K562 (cell line): ENCODE measurements at regions not wholly inside any gene's neighbourhood (a gene's known extent, or its start where the extent isn't known, plus 50 kb on each side); places are given as distances from the start of the nearest gene placed in this dataset.

Source experiments
- ATAC-seq: fragments of 200-7000 bp; cut with Tn5 transposase; 3 replicates; pipeline ENCODE4 v1.9.1; 2020; ENCODE audit warnings: moderate library complexity
- BruUV-seq: library from RNA; stranded (reverse); fragments of 400-500 nt; replicated peaks from 2 replicates; lab custom pipeline; 2021; lab: Mats Ljungman, UMichigan
- CTCF ChIA-PET: fragments of 300-600 bp; formaldehyde crosslinking; extraction: SDS; loops from one replicate; lab custom pipeline; 2021; ENCODE audit warnings: low intra/inter-chr PET ratio; lab: Yijun Ruan, JAX
- POLR2A ChIA-PET: fragments of 300-600, 350-650 bp; sonication (Branson Sonifier 250); formaldehyde crosslinking; extraction: SDS; loops from one replicate; lab custom pipeline; 2021; ENCODE audit warnings: antibody characterized with exemption, inconsistent platforms; lab: Yijun Ruan, JAX
- DNase-seq, 4 experiments: peaks; one replicate each; pipeline versions ENCODE4 v3.0.0 to v3.0.0-alpha.2; 2011 to 2018; ENCODE audit warnings: low spot score in 3 of 4, mixed read lengths in 3 of 4; ENCODE audit errors: extremely low read depth in 1 of 4
- FAIRE-seq: peaks from 2 replicates; lab custom pipeline; 2011; peaks lifted over from hg19 to GRCh38; lab: Jason Lieb, UNC
- H2AFZ ChIP-seq: 2 replicates; pipeline ENCODE4 v1.6.0; 2011; ENCODE audit warnings: low read depth, low read length, control low read depth, inconsistent platforms
- H3K27ac ChIP-seq: fragments of 200-600 bp; 3 replicates; pipeline ENCODE4 v1.8.0; 2011; ENCODE audit warnings: low read depth, mild to moderate bottlenecking, control low read depth, inconsistent platforms, low read length, moderate library complexity, mixed read lengths; ENCODE audit errors: extremely low read depth
- H3K27me3 ChIP-seq, 2 experiments: fragments of 300-600 bp in 1 of 2; 2 replicates in 1 of 2; 3 replicates in 1 of 2; pipeline versions ENCODE4 v1.6.0 to v1.8.0; 2011; ENCODE audit warnings: inconsistent platforms in 2 of 2, low read length in 2 of 2, mild to moderate bottlenecking in 1 of 2, mixed read lengths in 1 of 2, moderate library complexity in 1 of 2; ENCODE audit not compliant: control insufficient read depth in 2 of 2, insufficient read depth in 2 of 2
- H3K36me3 ChIP-seq: fragments of 300-600 bp; 3 replicates; pipeline ENCODE4 v1.8.0; 2011; ENCODE audit warnings: mild to moderate bottlenecking, low read length, inconsistent platforms; ENCODE audit not compliant: control insufficient read depth, insufficient read depth
- H3K4me1 ChIP-seq, 2 experiments: fragments of 200-600 bp in 1 of 2; replicated peaks in 1 of 2; 2 replicates in 1 of 2; 3 replicates in 1 of 2; pipeline versions ENCODE4 v1.5.1 to v1.8.0; 2011; ENCODE audit warnings: inconsistent platforms in 2 of 2, low read length in 2 of 2, mild to moderate bottlenecking in 1 of 2, mixed read lengths in 1 of 2, moderate library complexity in 1 of 2; ENCODE audit not compliant: control insufficient read depth in 2 of 2, insufficient read depth in 2 of 2
- H3K4me2 ChIP-seq: 2 replicates; pipeline ENCODE4 v1.6.1; 2011; ENCODE audit warnings: low read length, control low read depth, inconsistent platforms, mixed read lengths; ENCODE audit not compliant: insufficient read depth
- H3K4me3 ChIP-seq: fragments of 200-600 bp; sonication (generic), shearing (Covaris generic); 2 replicates; pipeline ENCODE4 v1.5.1; 2016; ENCODE audit warnings: control low read depth, inconsistent platforms
- H3K79me2 ChIP-seq: fragments of 200-600 bp; 3 replicates; pipeline ENCODE4 v1.8.0; 2011; ENCODE audit warnings: low read length, inconsistent platforms; ENCODE audit not compliant: control insufficient read depth, insufficient read depth
- H3K9ac ChIP-seq, 2 experiments: 2 replicates each; pipeline versions ENCODE4 v1.6.0 to v1.6.1; 2011; ENCODE audit warnings: low read depth in 2 of 2, low read length in 2 of 2, control low read depth in 1 of 2, inconsistent platforms in 1 of 2, mild to moderate bottlenecking in 1 of 2, mixed read lengths in 1 of 2; ENCODE audit not compliant: insufficient read depth in 1 of 2
- H3K9me1 ChIP-seq: one replicate; pipeline ENCODE4 v1.6.0; 2011; ENCODE audit warnings: inconsistent platforms, mild to moderate bottlenecking, low read length, moderate library complexity; ENCODE audit not compliant: control insufficient read depth, insufficient read depth
- H3K9me3 ChIP-seq: replicated peaks from 2 replicates; pipeline ENCODE4 v1.5.1; 2011; ENCODE audit warnings: low read depth, low read length, inconsistent platforms; ENCODE audit not compliant: control insufficient read depth, insufficient read depth
- H4K20me1 ChIP-seq: replicated peaks from 2 replicates; pipeline ENCODE4 v1.6.1; 2011; ENCODE audit warnings: low read length, inconsistent platforms, mixed read lengths; ENCODE audit not compliant: control insufficient read depth, insufficient read depth
- FOXP1 ChIP-seq: sonication (generic); formaldehyde crosslinking; IDR thresholded peaks from 2 replicates; pipeline ENCODE4 v1.8.0; 2022; ENCODE audit warnings: mild to moderate bottlenecking, missing genetic modification reagents
- MBD1 ChIP-seq: fragments of 250-450 bp; sonication (Bioruptor Pico); IDR thresholded peaks from 2 replicates; pipeline ENCODE4 v1.8.0; 2022; ENCODE audit warnings: inconsistent platforms
- MEIS2 ChIP-seq: fragments of 450-650 bp; IDR thresholded peaks from 2 replicates; pipeline ENCODE4 v1.6.1; 2014; ENCODE audit warnings: mild to moderate bottlenecking; ENCODE audit not compliant: partially characterized antibody
- MYNN ChIP-seq, 2 experiments: sonication (generic); formaldehyde crosslinking in 1 of 2; IDR thresholded peaks; 2 replicates each; pipeline versions ENCODE4 v1.5.0 to v1.6.1; 2016 to 2020; ENCODE audit warnings: antibody characterized with exemption in 1 of 2, missing genetic modification reagents in 1 of 2
- WGBS: fragments of 100-300 bp; shearing (Covaris generic); methylation state at CpG from one replicate; pipeline ENCODE4 v1.1.6; 2016; ENCODE audit warnings: low coverage, mixed read lengths; ENCODE audit not compliant: insufficient coverage; ENCODE audit errors: missing lambda C conversion rate; 5-methylcytosine and 5-hydroxymethylcytosine counted together
- in situ Hi-C: fragments of 300-500 bp; cut with MboI; formaldehyde crosslinking; loops from 4 replicates; pipeline ENCODE4 v1.15.0; 2018; ENCODE audit warnings: inconsistent platforms, mixed read lengths
- intact Hi-C: fragments of 100-400 bp; cut with micrococcal nuclease; formaldehyde crosslinking; loops from 2 replicates; pipeline ENCODE4 v1.14.2; 2022
- TF ChIP-seq, protein P1 (sequence below), 2 experiments: fragments of 450-650 bp; IDR thresholded peaks; 2 replicates each; pipeline ENCODE4 v1.6.1; 2018; ENCODE audit warnings: mild to moderate bottlenecking in 2 of 2, low read depth in 1 of 2; ENCODE audit not compliant: partially characterized antibody in 2 of 2
- TF ChIP-seq, protein P2 (sequence below): fragments of 450-650 bp; IDR thresholded peaks from 2 replicates; pipeline ENCODE4 v1.7.0; 2016; ENCODE audit warnings: borderline replicate concordance

GRCh38 chr4:137702512-137702911 lies 170.2 kb upstream of the PCDH18 start:
- H3K27me3 ChIP-seq: no peaks in the 10 kb centered on the region
- no peaks in the 10 kb centered on the region for H3K79me2 ChIP-seq
- POLR2A ChIA-PET: no interaction called here
- CTCF ChIA-PET: no interaction called here
- no peaks in the 10 kb centered on the region for H3K9me1 ChIP-seq
- in situ Hi-C loops (no loop called here), intact Hi-C loops (no loop called here)
- DNase-seq (no peak), FAIRE-seq (no peak), ATAC-seq (no peak)
- H3K4me3 ChIP-seq: no peak overlapping the region
- H3K9ac ChIP-seq: no peak overlapping the region
- H3K36me3 ChIP-seq: no peaks in the 10 kb centered on the region
- no peak overlapping the region for H3K27ac ChIP-seq
- TF ChIP-seq, protein P1, sequence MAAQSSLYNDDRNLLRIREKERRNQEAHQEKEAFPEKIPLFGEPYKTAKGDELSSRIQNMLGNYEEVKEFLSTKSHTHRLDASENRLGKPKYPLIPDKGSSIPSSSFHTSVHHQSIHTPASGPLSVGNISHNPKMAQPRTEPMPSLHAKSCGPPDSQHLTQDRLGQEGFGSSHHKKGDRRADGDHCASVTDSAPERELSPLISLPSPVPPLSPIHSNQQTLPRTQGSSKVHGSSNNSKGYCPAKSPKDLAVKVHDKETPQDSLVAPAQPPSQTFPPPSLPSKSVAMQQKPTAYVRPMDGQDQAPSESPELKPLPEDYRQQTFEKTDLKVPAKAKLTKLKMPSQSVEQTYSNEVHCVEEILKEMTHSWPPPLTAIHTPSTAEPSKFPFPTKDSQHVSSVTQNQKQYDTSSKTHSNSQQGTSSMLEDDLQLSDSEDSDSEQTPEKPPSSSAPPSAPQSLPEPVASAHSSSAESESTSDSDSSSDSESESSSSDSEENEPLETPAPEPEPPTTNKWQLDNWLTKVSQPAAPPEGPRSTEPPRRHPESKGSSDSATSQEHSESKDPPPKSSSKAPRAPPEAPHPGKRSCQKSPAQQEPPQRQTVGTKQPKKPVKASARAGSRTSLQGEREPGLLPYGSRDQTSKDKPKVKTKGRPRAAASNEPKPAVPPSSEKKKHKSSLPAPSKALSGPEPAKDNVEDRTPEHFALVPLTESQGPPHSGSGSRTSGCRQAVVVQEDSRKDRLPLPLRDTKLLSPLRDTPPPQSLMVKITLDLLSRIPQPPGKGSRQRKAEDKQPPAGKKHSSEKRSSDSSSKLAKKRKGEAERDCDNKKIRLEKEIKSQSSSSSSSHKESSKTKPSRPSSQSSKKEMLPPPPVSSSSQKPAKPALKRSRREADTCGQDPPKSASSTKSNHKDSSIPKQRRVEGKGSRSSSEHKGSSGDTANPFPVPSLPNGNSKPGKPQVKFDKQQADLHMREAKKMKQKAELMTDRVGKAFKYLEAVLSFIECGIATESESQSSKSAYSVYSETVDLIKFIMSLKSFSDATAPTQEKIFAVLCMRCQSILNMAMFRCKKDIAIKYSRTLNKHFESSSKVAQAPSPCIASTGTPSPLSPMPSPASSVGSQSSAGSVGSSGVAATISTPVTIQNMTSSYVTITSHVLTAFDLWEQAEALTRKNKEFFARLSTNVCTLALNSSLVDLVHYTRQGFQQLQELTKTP (IDR thresholded peaks at IDR 0.05; ENCODE audit: low read depth in 1 of 2, partially characterized antibody in 2 of 2): no peak
- TF ChIP-seq MBD1: no peak
- TF ChIP-seq MEIS2: no peak
- no peak for TF ChIP-seq MYNN (IDR thresholded peaks at IDR 0.05)
- no peak for TF ChIP-seq MYNN (CRISPR knock-in tag; IDR thresholded peaks at IDR 0.05)
- TF ChIP-seq, protein P2, sequence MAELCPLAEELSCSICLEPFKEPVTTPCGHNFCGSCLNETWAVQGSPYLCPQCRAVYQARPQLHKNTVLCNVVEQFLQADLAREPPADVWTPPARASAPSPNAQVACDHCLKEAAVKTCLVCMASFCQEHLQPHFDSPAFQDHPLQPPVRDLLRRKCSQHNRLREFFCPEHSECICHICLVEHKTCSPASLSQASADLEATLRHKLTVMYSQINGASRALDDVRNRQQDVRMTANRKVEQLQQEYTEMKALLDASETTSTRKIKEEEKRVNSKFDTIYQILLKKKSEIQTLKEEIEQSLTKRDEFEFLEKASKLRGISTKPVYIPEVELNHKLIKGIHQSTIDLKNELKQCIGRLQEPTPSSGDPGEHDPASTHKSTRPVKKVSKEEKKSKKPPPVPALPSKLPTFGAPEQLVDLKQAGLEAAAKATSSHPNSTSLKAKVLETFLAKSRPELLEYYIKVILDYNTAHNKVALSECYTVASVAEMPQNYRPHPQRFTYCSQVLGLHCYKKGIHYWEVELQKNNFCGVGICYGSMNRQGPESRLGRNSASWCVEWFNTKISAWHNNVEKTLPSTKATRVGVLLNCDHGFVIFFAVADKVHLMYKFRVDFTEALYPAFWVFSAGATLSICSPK: no peak
- TF ChIP-seq FOXP1 (CRISPR knock-in tag): no peak
- WGBS: 5% methylated on average over 2 of the region's 2 CpGs
- H4K20me1 ChIP-seq: no peaks in the 10 kb centered on the region
- H3K4me2 ChIP-seq: no peak overlapping the region
- H3K9me3 ChIP-seq: no peaks in the 10 kb centered on the region
- no peaks in the 10 kb centered on the region for H3K4me1 ChIP-seq
- BruUV-seq: no TSS peak
- H2AFZ ChIP-seq: no peak overlapping the region
